ENCODE measurements at regions not wholly inside any gene's neighbourhood (a gene's known extent, or its start where the extent isn't known, plus 50 kb on each side); places are given as distances from the start of the nearest gene placed in this dataset.
"Not testable (repeated sequence)": the region's sequence is repeated elsewhere in the genome, so short reads cannot be mapped to it uniquely, and the experiment has no call there.

GRCh38 chr14:85003805-85004204 is 526.1 kb upstream of the FLRT2 start:
- peak; percentile 39 for FAIRE-seq

GRCh38 chr14:85009506-85009905 is 520.4 kb upstream of the FLRT2 start:
- no peak for FAIRE-seq

- FAIRE-seq = no peak
Measured at GRCh38 chr14:85010186-85010585, 519.8 kb upstream of the FLRT2 start.

DNA sequence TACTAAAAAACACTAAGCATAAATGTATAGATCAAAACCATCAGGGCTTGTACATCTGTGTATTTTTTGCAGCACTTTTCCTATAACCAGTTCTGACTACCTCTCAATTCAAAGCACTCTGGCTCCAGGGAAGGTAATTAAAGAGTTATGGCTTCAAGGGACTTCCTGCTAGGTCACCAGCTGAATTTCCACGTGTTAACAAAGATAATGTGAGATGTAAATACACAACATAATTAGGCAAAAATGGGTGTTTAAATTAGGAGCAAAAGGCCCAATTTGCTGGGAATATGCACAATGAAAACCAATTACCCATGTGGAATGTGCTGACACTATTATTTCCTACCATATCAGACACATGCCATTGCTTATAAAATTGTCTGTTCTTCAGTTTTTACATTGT is 513.4 kb upstream of the FLRT2 start:
- no peak for FAIRE-seq

- not testable (repeated sequence) for FAIRE-seq
Measured at GRCh38 chr14:85023866-85024265, 506.1 kb upstream of the FLRT2 start.

- no peak for FAIRE-seq
Measured at GRCh38 chr14:85024931-85025330, 505.0 kb upstream of the FLRT2 start.

- no peak for FAIRE-seq
Measured at GRCh38 chr14:85027681-85028370, 502.1 kb upstream of the FLRT2 start.

GRCh38 chr14:85037411-85037810 is 492.5 kb upstream of the FLRT2 start:
- FAIRE-seq = no peak

GRCh38 chr14:85038526-85039352 is 491.2 kb upstream of the FLRT2 start:
- no peak for FAIRE-seq

- no peak for FAIRE-seq
Measured at GRCh38 chr14:85039353-85039626, 490.7 kb upstream of the FLRT2 start.

DNA sequence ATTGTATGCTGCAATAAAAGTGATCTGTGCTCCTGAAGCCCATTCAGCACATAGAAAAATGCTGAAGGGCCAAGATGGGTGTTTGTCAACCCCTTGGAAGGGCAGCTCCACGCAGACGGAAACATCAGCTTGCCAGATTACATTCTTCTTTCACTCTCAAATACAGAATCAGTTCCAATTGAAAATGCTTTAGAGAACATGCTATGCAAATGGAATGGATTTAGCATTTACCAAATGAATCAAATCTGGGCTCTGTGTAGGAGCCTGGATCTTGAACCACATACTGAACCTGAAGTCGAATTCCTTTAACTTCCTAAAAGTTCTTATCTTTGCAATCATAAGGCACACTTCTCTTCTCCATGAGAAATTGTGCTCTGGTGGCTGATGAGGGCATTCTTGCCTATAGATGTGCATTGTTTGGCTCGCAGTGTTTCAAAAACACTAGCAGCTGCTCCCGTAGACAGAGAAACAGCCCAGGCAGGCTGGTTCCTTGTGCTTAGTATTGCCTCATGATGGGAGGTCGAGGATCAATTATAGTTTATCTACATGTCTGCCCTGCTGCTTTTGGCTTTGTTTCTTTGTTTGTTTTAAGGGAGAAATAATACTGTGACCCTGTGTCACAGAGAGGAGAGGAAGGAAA is 489.8 kb upstream of the FLRT2 start:
- FAIRE-seq = no peak

GRCh38 chr14:85041618-85042017 is 488.3 kb upstream of the FLRT2 start:
- FAIRE-seq = peak; percentile 35

DNA sequence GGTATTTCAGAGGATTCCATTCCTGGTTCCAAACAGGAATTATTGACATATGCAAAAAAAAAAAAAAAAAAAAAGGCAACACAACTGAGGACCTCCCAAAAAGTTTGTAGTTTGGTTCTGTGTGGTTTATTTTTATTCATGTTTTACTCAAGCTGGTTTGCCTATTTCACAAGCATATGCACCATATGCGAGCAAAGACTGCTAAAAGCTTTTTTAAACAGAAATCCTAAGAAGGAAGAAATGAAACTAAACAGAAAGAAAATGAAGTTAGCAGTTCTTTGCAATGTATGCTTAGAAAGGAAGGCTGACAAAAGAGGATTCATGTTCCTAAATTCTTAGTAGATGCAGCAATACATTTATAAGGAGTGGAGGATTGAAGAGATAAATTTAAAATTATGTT is 487.6 kb upstream of the FLRT2 start:
- no peak for FAIRE-seq

DNA sequence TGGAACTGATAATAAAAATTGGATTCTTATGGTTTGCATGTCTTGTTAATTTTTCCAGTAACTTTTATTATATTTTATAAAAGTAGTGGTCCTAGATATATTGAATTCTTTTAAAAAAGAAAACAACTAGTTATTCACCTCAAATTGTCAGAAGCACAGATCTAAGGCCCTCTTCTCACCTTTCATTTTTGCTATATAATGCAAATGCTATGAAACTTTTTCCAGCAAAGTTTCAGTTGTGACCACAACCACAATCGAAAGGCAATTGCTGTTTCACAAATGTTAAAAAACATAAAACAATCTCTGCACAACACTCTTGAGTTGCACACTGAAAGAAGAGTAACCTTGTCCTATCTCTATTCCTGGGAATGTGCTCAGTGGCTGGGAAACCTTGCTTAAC is 479.8 kb upstream of the FLRT2 start:
- FAIRE-seq = no peak

GRCh38 chr14:85052646-85053045 is 477.3 kb upstream of the FLRT2 start:
- no peak for FAIRE-seq

DNA sequence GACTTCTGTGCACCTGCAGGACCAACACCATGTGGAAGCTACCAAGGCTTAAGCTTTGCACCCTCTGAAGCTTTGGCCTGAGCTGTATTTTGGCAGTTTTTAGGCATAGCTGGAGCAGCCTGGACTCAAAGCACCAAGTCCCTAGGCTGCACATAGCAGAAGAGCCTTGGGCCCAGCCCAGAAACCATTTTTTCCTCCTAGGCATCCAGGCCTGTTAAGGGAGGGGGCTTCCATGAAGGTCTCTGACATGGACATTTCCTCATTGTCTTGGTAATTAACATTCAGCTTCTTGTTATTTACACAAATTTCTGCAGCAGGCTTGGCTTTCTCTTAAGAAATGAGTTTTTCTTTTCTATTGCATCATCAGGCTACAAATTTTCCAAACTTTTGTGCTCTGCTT is 475.8 kb upstream of the FLRT2 start:
- FAIRE-seq = no peak

DNA sequence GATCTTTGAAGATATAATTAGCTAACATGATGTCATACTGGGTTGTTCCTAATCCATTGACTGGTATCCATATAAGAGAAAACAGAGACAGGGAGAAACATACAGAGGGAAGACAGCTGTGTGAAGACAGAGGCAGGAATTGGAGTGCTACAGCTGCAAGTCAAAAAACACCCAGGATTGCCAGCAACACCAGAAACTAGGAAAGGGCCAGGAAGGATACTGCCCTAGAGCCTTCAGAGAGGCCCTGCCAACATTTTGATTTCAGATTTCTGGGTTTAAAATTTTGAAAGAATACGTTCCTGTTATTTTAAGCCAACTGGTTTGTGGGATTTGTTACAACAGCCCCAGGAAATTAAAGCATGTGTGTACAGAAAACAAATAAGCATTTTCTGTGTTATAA is 473.7 kb upstream of the FLRT2 start:
- no peak for FAIRE-seq

- FAIRE-seq = no peak
Measured at GRCh38 chr14:85057221-85057620, 472.7 kb upstream of the FLRT2 start.

- no peak for FAIRE-seq
Measured at GRCh38 chr14:85058150-85058549, 471.8 kb upstream of the FLRT2 start.

GRCh38 chr14:85060121-85060520 is 469.8 kb upstream of the FLRT2 start:
- FAIRE-seq = no peak

- no peak for FAIRE-seq
Measured at GRCh38 chr14:85061256-85061655, 468.7 kb upstream of the FLRT2 start.

DNA sequence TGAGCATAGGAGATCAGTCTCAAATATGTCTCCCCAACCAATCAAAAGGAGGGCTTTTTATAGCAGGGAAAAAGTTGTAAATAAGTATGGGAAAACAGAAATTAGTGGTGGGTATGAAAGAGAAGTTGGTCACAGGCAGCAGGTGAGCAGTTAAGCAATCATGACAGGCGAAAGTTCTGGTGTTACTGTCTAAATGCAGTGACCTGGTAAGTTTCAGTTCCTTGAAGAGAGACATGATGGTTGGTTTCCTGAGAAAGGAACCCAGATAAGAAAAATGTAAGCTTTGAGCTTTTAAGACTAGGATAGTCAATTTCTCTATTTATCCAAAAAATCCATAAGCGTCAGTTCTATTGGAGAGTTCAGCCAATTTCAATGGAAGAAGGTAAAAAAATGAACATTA is 466.2 kb upstream of the FLRT2 start:
- no peak for FAIRE-seq

- FAIRE-seq = no peak
Measured at GRCh38 chr14:85071447-85071846, 458.5 kb upstream of the FLRT2 start.

DNA sequence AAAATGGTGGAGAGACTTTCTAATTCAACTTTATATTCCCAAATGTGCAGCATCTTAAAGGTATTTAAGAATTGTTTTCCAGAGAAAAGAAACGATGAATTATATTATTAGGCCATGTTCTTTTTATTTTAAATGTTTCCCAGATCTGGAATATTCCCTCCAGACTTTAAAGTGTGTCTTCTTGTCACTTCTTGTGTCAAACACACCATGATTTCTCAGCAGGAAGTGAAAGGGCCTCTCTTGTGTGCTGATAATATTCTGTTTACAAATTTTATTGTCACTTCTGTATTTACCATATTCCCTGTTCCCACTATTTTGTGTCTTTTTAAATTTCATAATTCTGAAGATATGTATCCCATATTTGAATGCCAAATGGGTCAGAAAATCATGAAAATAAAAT is 455.0 kb upstream of the FLRT2 start:
- FAIRE-seq = no peak
